ENCODE measurements at regions not wholly inside any gene's neighbourhood (a gene's known extent, or its start where the extent isn't known, plus 50 kb on each side); places are given as distances from the start of the nearest gene placed in this dataset.
"Not testable (repeated sequence)": the region's sequence is repeated elsewhere in the genome, so short reads cannot be mapped to it uniquely, and the experiment has no call there.

- DNase-seq (no peak), ATAC-seq (replicated peaks) (no peak)
- Mint-ChIP-seq H3K27me3 (no peaks in the 10 kb centered on the region), H3K27ac (no peak overlapping the region), H3K4me1 (no peaks in the 10 kb centered on the region), H3K36me3 (no peaks in the 10 kb centered on the region), H3K4me3 (no peak overlapping the region), H3K9me3 (peaks cover 18 to 20% of the 10 kb centered on the region in 2 donors)
Observed at GRCh38 chr6:91063362-91063761, 476.5 kb upstream of the MAP3K7 start.

GRCh38 chr6:91057689-91058088, 470.8 kb upstream of the MAP3K7 start:
- DNase-seq: no peak
- Mint-ChIP-seq H3K9me3 (peaks cover 19 to 26% of the 10 kb centered on the region in 2 donors), H3K27ac (no peak overlapping the region), H3K4me3 (no peak overlapping the region), H3K27me3 (no peaks in the 10 kb centered on the region), H3K4me1 (no peaks in the 10 kb centered on the region), H3K36me3 (no peaks in the 10 kb centered on the region)
- ATAC-seq (replicated peaks): no peak

GRCh38 chr6:91055959-91056358, 469.1 kb upstream of the MAP3K7 start:
- Mint-ChIP-seq H3K27ac (no peak overlapping the region), H3K27me3 (no peaks in the 10 kb centered on the region), H3K4me1 (no peaks in the 10 kb centered on the region), H3K9me3 (peaks cover 18 to 26% of the 10 kb centered on the region in 2 donors), H3K4me3 (no peak overlapping the region), H3K36me3 (no peaks in the 10 kb centered on the region)
- DNase-seq (no peak), ATAC-seq (replicated peaks) (no peak)

GRCh38 chr6:91052473-91053450, 465.9 kb upstream of the MAP3K7 start:
- H3K4me3 Mint-ChIP-seq; H3K4me1 Mint-ChIP-seq; H3K27ac Mint-ChIP-seq; H3K27me3 Mint-ChIP-seq; H3K36me3 Mint-ChIP-seq; ATAC-seq (replicated peaks); DNase-seq: not testable (repeated sequence)
- peaks cover 11 to 13% of the 10 kb centered on the region in 2 donors for H3K9me3 Mint-ChIP-seq

GRCh38 chr6:91045161-91045560, 458.3 kb upstream of the MAP3K7 start:
- Mint-ChIP-seq H3K27ac (no peak overlapping the region), H3K27me3 (no peaks in the 10 kb centered on the region), H3K36me3 (no peaks in the 10 kb centered on the region), H3K9me3 (peaks cover 4 to 9% of the 10 kb centered on the region in 2 donors), H3K4me1 (no peaks in the 10 kb centered on the region), H3K4me3 (no peak overlapping the region)
- ATAC-seq (replicated peaks): no peak
- DNase-seq: no peak

- Mint-ChIP-seq H3K27me3 (no peaks in the 10 kb centered on the region), H3K9me3 (peaks cover 4 to 7% of the 10 kb centered on the region in 2 donors), H3K27ac (no peak overlapping the region), H3K36me3 (no peaks in the 10 kb centered on the region), H3K4me1 (no peaks in the 10 kb centered on the region), H3K4me3 (no peak overlapping the region)
- no peak for ATAC-seq (replicated peaks)
- DNase-seq: no peak
Observed at GRCh38 chr6:91043751-91044150, 456.9 kb upstream of the MAP3K7 start.

- H3K27me3 Mint-ChIP-seq: no peaks in the 10 kb centered on the region
- H3K36me3 Mint-ChIP-seq: no peaks in the 10 kb centered on the region
- DNase-seq: no peak
- H3K4me3 Mint-ChIP-seq: no peak overlapping the region
- peaks cover 4 to 7% of the 10 kb centered on the region in 2 donors for H3K9me3 Mint-ChIP-seq
- no peak overlapping the region for H3K27ac Mint-ChIP-seq
- no peaks in the 10 kb centered on the region for H3K4me1 Mint-ChIP-seq
- ATAC-seq (replicated peaks): no peak
Observed at GRCh38 chr6:91042656-91043055, 455.8 kb upstream of the MAP3K7 start.

GRCh38 chr6:91033964-91034363, 447.1 kb upstream of the MAP3K7 start:
- H3K27me3 Mint-ChIP-seq: no peaks in the 10 kb centered on the region
- no peaks in the 10 kb centered on the region for H3K36me3 Mint-ChIP-seq
- H3K4me1 Mint-ChIP-seq: no peaks in the 10 kb centered on the region
- H3K27ac Mint-ChIP-seq: no peak overlapping the region
- H3K9me3 Mint-ChIP-seq: no peaks in the 10 kb centered on the region
- no peak overlapping the region for H3K4me3 Mint-ChIP-seq
- ATAC-seq (replicated peaks): no peak
- DNase-seq: no peak

- Mint-ChIP-seq H3K27me3 (peaks cover 4 to 19% of the 10 kb centered on the region in 2 donors), H3K4me3 (no peak overlapping the region), H3K9me3 (no peaks in the 10 kb centered on the region), H3K4me1 (no peaks in the 10 kb centered on the region), H3K27ac (no peak overlapping the region), H3K36me3 (no peaks in the 10 kb centered on the region)
- ATAC-seq (replicated peaks): no peak
- DNase-seq: no peak
Observed at GRCh38 chr6:91031581-91031980, 444.7 kb upstream of the MAP3K7 start.

- ATAC-seq (replicated peaks) (no peak), DNase-seq (no peak)
- Mint-ChIP-seq H3K4me1 (no peaks in the 10 kb centered on the region), H3K4me3 (no peak overlapping the region), H3K36me3 (no peaks in the 10 kb centered on the region), H3K9me3 (no peaks in the 10 kb centered on the region), H3K27me3 (peaks cover 4 to 19% of the 10 kb centered on the region in 2 donors), H3K27ac (no peak overlapping the region)
Observed at GRCh38 chr6:91029211-91029610, 442.3 kb upstream of the MAP3K7 start.

GRCh38 chr6:91023529-91023928, 436.7 kb upstream of the MAP3K7 start:
- Mint-ChIP-seq H3K4me3 (no peak overlapping the region), H3K4me1 (no peaks in the 10 kb centered on the region), H3K9me3 (no peaks in the 10 kb centered on the region), H3K27ac (no peak overlapping the region), H3K36me3 (no peaks in the 10 kb centered on the region), H3K27me3 (peaks cover 4 to 19% of the 10 kb centered on the region in 2 donors)
- ATAC-seq (replicated peaks): no peak
- no peak for DNase-seq

- no peak for ATAC-seq (replicated peaks)
- H3K36me3 Mint-ChIP-seq: no peaks in the 10 kb centered on the region
- no peaks in the 10 kb centered on the region for H3K4me1 Mint-ChIP-seq
- no peaks in the 10 kb centered on the region for H3K27me3 Mint-ChIP-seq
- no peak overlapping the region for H3K4me3 Mint-ChIP-seq
- no peak overlapping the region for H3K27ac Mint-ChIP-seq
- no peak for DNase-seq
- no peaks in the 10 kb centered on the region for H3K9me3 Mint-ChIP-seq
Observed at GRCh38 chr6:91020744-91021143, 433.9 kb upstream of the MAP3K7 start.

- Mint-ChIP-seq H3K27me3 (no peaks in the 10 kb centered on the region), H3K27ac (no peak overlapping the region), H3K4me1 (no peaks in the 10 kb centered on the region), H3K4me3 (no peak overlapping the region), H3K9me3 (no peaks in the 10 kb centered on the region), H3K36me3 (no peaks in the 10 kb centered on the region)
- ATAC-seq (replicated peaks) (no peak), DNase-seq (no peak)
Observed at GRCh38 chr6:91018586-91018985, 431.7 kb upstream of the MAP3K7 start.

- no peak overlapping the region for H3K4me3 Mint-ChIP-seq
- no peaks in the 10 kb centered on the region for H3K9me3 Mint-ChIP-seq
- H3K27ac Mint-ChIP-seq: no peak overlapping the region
- H3K4me1 Mint-ChIP-seq: no peaks in the 10 kb centered on the region
- H3K27me3 Mint-ChIP-seq: peaks cover 0 to 5% of the 10 kb centered on the region in 2 donors
- DNase-seq: no peak
- no peaks in the 10 kb centered on the region for H3K36me3 Mint-ChIP-seq
- no peak for ATAC-seq (replicated peaks)
Observed at GRCh38 chr6:91013511-91013910, 426.6 kb upstream of the MAP3K7 start.

GRCh38 chr6:90997076-90997475, 410.2 kb upstream of the MAP3K7 start:
- Mint-ChIP-seq H3K27me3 (no peaks in the 10 kb centered on the region), H3K27ac (no peak overlapping the region), H3K4me3 (no peak overlapping the region), H3K9me3 (no peaks in the 10 kb centered on the region), H3K4me1 (no peaks in the 10 kb centered on the region), H3K36me3 (no peaks in the 10 kb centered on the region)
- DNase-seq (no peak), ATAC-seq (replicated peaks) (no peak)
